ENCODE measurements at regions not wholly inside any gene's neighbourhood (a gene's known extent, or its start where the extent isn't known, plus 50 kb on each side); places are given as distances from the start of the nearest gene placed in this dataset.

DNA sequence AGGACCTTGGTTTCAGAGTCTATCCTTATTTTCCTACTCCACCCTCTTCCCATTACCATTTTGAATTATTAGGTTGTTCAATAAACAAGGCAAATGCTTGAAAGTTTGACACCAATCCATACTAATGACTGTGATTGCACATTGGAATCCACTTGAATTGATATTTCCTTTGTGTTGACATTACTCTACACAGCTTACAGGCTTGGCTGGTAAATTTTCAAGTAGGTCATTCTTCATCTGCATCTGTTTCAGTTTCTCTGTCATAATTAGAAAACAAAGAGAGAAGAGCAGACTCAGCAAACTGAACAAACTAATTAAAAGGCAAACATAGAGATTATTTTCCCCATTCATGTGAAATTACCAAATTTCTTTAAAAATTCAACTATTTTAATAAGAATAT is 732.9 kb upstream of the BCHE start:
- no peak for DNase-seq (ENCODE audit: extremely low read depth, low read depth)
- TF ChIP-seq, protein P1, sequence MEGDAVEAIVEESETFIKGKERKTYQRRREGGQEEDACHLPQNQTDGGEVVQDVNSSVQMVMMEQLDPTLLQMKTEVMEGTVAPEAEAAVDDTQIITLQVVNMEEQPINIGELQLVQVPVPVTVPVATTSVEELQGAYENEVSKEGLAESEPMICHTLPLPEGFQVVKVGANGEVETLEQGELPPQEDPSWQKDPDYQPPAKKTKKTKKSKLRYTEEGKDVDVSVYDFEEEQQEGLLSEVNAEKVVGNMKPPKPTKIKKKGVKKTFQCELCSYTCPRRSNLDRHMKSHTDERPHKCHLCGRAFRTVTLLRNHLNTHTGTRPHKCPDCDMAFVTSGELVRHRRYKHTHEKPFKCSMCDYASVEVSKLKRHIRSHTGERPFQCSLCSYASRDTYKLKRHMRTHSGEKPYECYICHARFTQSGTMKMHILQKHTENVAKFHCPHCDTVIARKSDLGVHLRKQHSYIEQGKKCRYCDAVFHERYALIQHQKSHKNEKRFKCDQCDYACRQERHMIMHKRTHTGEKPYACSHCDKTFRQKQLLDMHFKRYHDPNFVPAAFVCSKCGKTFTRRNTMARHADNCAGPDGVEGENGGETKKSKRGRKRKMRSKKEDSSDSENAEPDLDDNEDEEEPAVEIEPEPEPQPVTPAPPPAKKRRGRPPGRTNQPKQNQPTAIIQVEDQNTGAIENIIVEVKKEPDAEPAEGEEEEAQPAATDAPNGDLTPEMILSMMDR (IDR thresholded peaks at IDR 0.05; ENCODE audit: low read depth, low read length), result no peak

DNA sequence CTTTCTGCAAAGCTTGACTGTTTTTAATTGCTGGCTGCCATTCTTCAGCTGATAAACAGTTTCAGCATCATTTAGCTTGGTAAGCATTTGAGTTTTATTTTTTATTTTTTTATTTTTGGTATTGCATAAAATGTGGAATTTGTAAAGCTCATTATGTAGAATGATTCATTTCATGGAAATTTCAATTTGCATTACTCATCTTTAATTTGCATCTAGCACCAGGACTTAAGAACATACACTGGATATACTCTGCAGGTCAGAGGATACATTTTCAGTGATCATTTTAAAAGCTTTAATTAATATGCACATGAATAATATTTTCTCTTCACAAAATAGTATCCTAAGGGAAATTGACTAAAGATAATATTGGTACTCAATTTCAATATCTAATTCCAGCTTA is 732.4 kb upstream of the BCHE start:
- no peak for DNase-seq (ENCODE audit: extremely low read depth, low read depth)
- TF ChIP-seq, protein P1 (IDR thresholded peaks at IDR 0.05; ENCODE audit: low read depth, low read length), result no peak

DNA sequence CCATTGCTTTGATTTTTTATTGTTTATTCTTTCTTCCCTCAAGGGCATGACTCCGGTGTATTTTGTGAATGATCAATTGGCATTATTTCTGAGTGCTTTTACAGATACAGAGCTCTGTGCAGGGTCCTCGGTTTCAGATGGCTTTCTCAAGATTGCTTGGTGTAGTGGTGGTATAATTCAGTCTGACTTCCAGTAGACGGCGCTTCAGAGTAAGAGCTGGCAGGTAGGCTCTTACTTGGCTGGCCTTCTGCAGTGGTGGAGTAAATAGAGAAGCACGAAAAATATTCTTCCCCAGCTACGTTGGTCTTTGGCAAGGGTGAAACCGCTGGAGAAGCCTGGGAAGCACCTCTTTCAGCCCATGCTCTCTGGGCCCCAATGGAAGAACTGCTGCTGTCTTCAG is 723.0 kb upstream of the BCHE start:
- TF ChIP-seq, protein P1 (IDR thresholded peaks at IDR 0.05; ENCODE audit: low read depth, low read length), result no peak
- DNase-seq (ENCODE audit: extremely low read depth, low read depth), result no peak

DNA sequence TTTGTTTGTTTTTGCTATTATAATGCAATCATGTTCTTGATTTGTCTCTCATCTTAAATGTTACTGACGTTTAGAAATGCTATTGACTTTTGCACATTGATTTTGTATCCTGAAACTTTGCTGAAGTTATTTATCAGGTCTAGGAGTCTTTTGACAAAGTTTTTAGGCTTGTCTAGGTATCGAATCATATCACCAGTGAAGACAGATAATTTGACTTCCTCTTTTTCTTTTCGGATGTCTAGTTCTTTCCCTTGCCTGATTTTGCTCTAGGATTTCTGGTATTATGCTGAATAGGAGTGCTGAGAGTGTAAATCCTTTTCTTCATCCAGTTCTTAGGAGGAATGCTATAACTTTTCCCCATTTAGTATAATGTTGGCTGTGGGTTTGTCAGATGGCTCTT is 719.7 kb upstream of the BCHE start:
- DNase-seq (ENCODE audit: extremely low read depth, low read depth), result no peak
- TF ChIP-seq, protein P1 (IDR thresholded peaks at IDR 0.05; ENCODE audit: low read depth, low read length), result no peak

DNA sequence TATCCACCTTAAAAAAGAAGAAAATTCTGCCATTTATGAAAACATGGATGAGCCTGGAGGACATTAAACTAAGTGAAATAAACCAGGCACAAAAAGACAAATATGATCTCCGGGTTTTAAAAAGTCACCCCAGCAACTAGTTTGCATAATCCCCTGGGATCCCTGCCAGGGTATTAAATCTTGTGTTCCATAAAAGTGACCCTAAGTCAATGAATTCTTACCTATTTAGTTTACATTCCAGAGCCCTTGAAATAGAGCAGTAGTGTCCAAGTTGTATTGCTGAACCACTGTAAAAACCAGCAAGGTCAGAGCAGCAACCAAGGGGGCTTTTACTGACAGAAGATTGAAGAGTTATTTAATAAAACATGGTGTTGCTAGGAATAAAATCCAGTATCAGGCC is 716.8 kb upstream of the BCHE start:
- no peak for DNase-seq (ENCODE audit: extremely low read depth, low read depth)
- TF ChIP-seq, protein P1 (IDR thresholded peaks at IDR 0.05; ENCODE audit: low read depth, low read length), result no peak

DNA sequence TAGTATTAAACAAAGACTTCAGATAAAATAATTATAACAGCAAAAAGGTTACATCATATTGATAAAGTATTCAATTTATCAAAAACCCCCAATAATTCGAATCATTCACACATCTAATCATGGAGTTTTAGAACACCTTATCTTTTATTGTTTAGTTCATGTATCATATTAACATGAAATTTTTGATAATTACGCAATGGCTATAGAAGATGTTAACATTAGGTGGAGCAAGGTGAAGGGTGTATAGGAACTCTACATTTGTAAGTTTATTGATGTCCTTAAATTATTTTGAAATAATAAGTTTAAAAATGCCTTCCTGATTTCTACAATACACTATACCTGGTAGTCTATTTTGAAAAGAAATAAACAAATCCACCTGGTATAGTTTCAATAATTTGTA is 696.5 kb upstream of the BCHE start:
- no peak for DNase-seq (ENCODE audit: extremely low read depth, low read depth)
- TF ChIP-seq, protein P1 (IDR thresholded peaks at IDR 0.05; ENCODE audit: low read depth, low read length), result no peak

DNA sequence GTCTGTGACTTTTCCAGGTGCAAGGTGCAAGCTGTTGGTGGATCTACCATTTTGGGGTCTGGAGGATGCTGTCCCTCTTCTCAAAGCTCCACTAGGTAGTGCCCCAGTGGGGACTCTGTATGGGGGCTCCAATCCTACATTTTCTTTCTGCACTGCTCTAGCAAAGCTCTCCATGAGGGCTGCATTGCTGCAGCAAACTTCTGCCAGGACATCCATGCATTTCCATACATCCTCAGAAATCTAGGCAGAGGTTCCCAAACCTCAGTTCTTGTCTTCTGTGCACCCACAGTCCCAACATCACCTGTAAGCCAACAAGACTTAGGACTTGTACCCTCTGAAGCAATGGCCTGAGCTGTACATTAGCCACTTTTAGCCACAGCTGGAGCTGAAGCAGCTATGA is 694.5 kb upstream of the BCHE start:
- no peak for DNase-seq (ENCODE audit: extremely low read depth, low read depth)
- TF ChIP-seq, protein P1 (IDR thresholded peaks at IDR 0.05; ENCODE audit: low read depth, low read length), result no peak
